NT2/D1 (cell line): ENCODE measurements at regions not wholly inside any gene's neighbourhood (a gene's known extent, or its start where the extent isn't known, plus 50 kb on each side); places are given as distances from the start of the nearest gene placed in this dataset.

Experiments used
- SUZ12 ChIP-seq: IDR thresholded peaks from 2 replicates; pipeline ENCODE4 v1.6.1; 2011; ENCODE audit not compliant: insufficient read length, insufficient read depth; ENCODE audit errors: extremely low read depth
- ZNF274 ChIP-seq: IDR thresholded peaks from 2 replicates; pipeline ENCODE4 v1.6.1; 2011; ENCODE audit warnings: mild to moderate bottlenecking, low read depth, low read length

DNA sequence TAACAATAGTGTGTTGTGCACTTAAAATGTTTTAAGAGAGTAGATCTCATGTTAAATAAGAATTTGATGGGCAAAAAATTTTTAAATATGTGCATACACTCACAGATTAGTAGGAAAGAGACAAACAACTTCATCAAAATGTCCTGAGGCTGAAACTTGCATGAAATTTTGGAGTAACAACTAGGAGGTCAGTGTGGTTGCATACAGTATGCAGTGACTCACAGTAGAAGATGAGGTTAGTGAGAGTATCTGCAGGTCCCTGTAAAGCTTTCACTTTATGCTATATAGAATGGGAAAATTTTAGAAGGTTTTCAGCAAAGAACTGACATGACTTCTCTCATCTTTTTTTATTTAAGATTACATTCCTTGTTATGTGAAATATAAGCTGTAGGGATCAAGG, 453.1 kb upstream of the KLHL4 start:
- TF ChIP-seq SUZ12: no peak
- TF ChIP-seq ZNF274: no peak
